ENCODE measurements at regions not wholly inside any gene's neighbourhood (a gene's known extent, or its start where the extent isn't known, plus 50 kb on each side); places are given as distances from the start of the nearest gene placed in this dataset.

DNA sequence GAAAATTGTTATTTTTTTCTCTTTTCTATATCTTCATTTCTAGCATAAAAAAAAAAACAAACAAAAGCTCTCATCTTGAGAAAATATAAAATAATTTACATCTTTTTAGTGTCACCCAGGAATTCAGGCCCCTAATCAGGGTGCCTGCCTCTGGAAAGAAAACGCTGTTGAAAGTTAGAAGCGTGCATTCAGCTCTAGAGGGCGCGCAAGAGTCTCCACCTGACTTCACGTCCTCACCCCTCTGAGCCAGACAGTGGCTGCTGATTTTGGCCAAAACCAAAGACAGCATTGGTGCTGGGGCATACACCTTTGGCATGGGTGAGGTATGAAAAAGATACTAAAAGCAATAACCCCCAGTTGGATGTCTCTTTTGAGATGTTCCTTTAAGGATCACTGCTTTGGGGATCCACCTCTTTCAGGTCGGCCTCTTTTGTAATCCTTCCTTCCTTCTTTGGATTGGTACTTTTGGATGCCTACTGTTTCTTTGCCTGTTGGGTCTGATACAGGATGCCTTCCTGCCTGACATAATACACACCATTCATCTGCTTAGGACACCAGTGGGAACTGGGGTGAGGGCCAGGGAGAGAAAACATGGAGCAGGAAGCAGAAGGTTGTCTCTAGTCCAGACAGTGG lies 77.6 kb upstream of the CHRM3 start:
- H3K27me3 ChIP-seq = no peaks in the 10 kb centered on the region
- H3K36me3 ChIP-seq = no peaks in the 10 kb centered on the region
- TF ChIP-seq, protein P1, sequence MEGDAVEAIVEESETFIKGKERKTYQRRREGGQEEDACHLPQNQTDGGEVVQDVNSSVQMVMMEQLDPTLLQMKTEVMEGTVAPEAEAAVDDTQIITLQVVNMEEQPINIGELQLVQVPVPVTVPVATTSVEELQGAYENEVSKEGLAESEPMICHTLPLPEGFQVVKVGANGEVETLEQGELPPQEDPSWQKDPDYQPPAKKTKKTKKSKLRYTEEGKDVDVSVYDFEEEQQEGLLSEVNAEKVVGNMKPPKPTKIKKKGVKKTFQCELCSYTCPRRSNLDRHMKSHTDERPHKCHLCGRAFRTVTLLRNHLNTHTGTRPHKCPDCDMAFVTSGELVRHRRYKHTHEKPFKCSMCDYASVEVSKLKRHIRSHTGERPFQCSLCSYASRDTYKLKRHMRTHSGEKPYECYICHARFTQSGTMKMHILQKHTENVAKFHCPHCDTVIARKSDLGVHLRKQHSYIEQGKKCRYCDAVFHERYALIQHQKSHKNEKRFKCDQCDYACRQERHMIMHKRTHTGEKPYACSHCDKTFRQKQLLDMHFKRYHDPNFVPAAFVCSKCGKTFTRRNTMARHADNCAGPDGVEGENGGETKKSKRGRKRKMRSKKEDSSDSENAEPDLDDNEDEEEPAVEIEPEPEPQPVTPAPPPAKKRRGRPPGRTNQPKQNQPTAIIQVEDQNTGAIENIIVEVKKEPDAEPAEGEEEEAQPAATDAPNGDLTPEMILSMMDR (IDR thresholded peaks at IDR 0.05) = no peak
- no peak overlapping the region for H3K4me3 ChIP-seq (ENCODE audit: low read depth in 1 of 2, low read length in 1 of 2)
- H3K27ac ChIP-seq = no peak overlapping the region
- no peaks in the 10 kb centered on the region for H3K4me1 ChIP-seq (ENCODE audit: control insufficient read depth in 1 of 2, insufficient read depth in 1 of 2, low read depth in 1 of 2, low read length in 1 of 2)
- no peaks in the 10 kb centered on the region for H3K9me3 ChIP-seq

DNA sequence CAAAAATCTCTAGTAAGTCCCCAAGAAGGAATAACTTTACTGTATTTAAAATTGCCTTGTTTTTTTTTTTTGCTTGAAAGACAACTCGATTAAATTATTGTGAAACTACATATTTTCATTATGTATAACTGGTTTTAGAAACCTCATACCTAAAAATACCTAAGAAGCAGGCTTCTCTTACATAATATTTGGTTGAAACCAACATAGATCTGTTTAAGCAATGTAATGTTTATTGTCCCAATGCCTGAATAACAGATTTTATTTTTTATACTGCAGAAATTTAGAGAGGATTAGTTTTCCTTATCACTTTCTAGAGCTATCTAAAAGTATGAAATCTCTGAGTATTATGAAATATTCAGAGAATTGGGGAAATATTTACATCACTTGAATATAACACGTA lies 78.5 kb upstream of the CHRM3 start:
- TF ChIP-seq, protein P1 (IDR thresholded peaks at IDR 0.05) = no peak

DNA sequence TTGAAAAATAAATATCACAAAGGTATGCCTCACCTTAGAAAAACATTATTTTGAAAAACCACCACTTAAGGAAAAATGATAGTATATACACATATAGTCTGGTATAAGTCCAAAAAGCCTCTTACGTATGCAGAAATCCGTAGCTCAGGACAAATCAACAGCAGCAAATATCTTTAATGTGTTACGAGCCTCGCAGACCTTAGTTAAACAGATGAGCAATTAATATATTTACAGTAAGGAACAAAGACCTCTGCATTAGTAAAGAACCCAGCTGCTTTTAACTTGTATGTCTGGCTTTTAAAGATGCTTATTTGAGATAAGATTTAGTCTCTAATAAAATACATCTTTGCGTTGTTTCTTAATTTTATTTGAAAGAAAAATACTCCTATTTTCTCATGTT lies 79.9 kb upstream of the CHRM3 start:
- Histone ChIP-seq H3K9me3 (no peaks in the 10 kb centered on the region), H3K4me1 (ENCODE audit: control insufficient read depth in 1 of 2, insufficient read depth in 1 of 2, low read depth in 1 of 2, low read length in 1 of 2) (no peaks in the 10 kb centered on the region), H3K27ac (no peak overlapping the region), H3K4me3 (ENCODE audit: low read depth in 1 of 2, low read length in 1 of 2) (no peak overlapping the region), H3K27me3 (no peaks in the 10 kb centered on the region), H3K36me3 (no peaks in the 10 kb centered on the region)
- TF ChIP-seq, protein P1 (IDR thresholded peaks at IDR 0.05) = no peak

More for the DNA sequence above, 78.5 kb upstream of the CHRM3 start:
- no peak overlapping the region for H3K27ac ChIP-seq
- H3K27me3 ChIP-seq = no peaks in the 10 kb centered on the region
- H3K4me3 ChIP-seq (ENCODE audit: low read depth in 1 of 2, low read length in 1 of 2) = no peak overlapping the region
- H3K36me3 ChIP-seq = no peaks in the 10 kb centered on the region
- no peaks in the 10 kb centered on the region for H3K4me1 ChIP-seq (ENCODE audit: control insufficient read depth in 1 of 2, insufficient read depth in 1 of 2, low read depth in 1 of 2, low read length in 1 of 2)
- no peaks in the 10 kb centered on the region for H3K9me3 ChIP-seq

DNA sequence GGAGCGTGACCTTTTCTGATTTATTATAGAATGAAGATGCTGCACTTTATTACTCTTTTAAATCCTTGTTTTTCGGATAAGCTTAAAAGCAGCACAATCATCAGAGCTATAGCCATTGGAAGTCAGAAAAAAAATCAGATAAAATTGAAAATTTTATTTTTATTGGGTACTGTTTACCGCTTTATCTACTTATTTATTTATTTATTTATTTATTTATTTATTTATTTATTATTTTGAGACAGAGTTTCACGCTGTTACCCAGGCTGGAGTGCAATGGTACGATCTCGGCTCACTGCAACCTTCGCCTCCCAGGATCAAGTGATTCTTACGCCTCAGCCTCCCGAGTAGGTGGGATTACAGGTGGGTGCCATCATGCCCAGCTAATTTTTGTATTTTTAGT lies 83.1 kb upstream of the CHRM3 start:
- Histone ChIP-seq H3K4me3 (ENCODE audit: low read depth in 1 of 2, low read length in 1 of 2) (no peak overlapping the region), H3K9me3 (no peaks in the 10 kb centered on the region), H3K27ac (no peak overlapping the region), H3K36me3 (no peaks in the 10 kb centered on the region), H3K27me3 (no peaks in the 10 kb centered on the region), H3K4me1 (ENCODE audit: control insufficient read depth in 1 of 2, insufficient read depth in 1 of 2, low read depth in 1 of 2, low read length in 1 of 2) (no peaks in the 10 kb centered on the region)
- TF ChIP-seq, protein P1 (IDR thresholded peaks at IDR 0.05) = no peak

DNA sequence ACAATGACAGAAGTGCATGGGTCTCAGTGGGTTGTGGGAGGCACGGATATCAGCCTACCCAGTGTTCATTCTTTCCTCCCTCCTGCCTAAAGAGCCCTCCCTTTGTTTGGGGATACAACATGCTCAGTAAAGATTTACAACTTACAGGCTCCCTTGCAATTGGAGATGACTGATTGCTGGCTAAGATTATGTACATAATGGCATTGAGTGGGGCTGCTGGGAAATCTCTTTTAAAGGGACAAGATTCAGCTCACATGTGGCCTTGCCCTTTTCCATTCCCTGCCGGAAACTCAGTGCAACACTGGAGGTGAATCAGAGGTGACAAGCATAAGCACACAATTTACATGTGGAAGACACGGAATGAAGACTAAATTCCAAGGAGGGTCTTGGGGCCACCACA lies 83.7 kb upstream of the CHRM3 start:
- no peaks in the 10 kb centered on the region for H3K4me1 ChIP-seq (ENCODE audit: control insufficient read depth in 1 of 2, insufficient read depth in 1 of 2, low read depth in 1 of 2, low read length in 1 of 2)
- no peaks in the 10 kb centered on the region for H3K36me3 ChIP-seq
- TF ChIP-seq, protein P1 (IDR thresholded peaks at IDR 0.05) = no peak
- no peaks in the 10 kb centered on the region for H3K27me3 ChIP-seq
- H3K4me3 ChIP-seq (ENCODE audit: low read depth in 1 of 2, low read length in 1 of 2) = no peak overlapping the region
- H3K27ac ChIP-seq = no peak overlapping the region
- H3K9me3 ChIP-seq = no peaks in the 10 kb centered on the region

Measured in neutrophil (primary cell).